HG03064 (cell line): ENCODE measurements at regions not wholly inside any gene's neighbourhood (a gene's known extent, or its start where the extent isn't known, plus 50 kb on each side); places are given as distances from the start of the nearest gene placed in this dataset.

Experiments used
- ATAC-seq: cut with Tn5 transposase; IDR thresholded peaks from one replicate; pipeline ENCODE4 v1.9.1; 2021; ENCODE audit warnings: low read depth; ENCODE audit not compliant: unreplicated experiment

GRCh38 chr7:96495751-96496216 is 173.9 kb upstream of the SLC25A13 start:
- no peak for ATAC-seq

GRCh38 chr7:96486681-96487080 is 164.8 kb upstream of the SLC25A13 start:
- ATAC-seq: no peak

- ATAC-seq: no peak
Measured at GRCh38 chr7:96484845-96485244, 162.9 kb upstream of the SLC25A13 start.

- no peak for ATAC-seq
Measured at GRCh38 chr7:96484091-96484490, 162.2 kb upstream of the SLC25A13 start.

- no peak for ATAC-seq
Measured at GRCh38 chr7:96481796-96482195, 159.9 kb upstream of the SLC25A13 start.

GRCh38 chr7:96479015-96479645 is 157.2 kb upstream of the SLC25A13 start:
- no peak for ATAC-seq

- no peak for ATAC-seq
Measured at GRCh38 chr7:96471606-96472005, 149.7 kb upstream of the SLC25A13 start.

GRCh38 chr7:96452146-96452545 is 130.2 kb upstream of the SLC25A13 start:
- ATAC-seq: no peak

- no peak for ATAC-seq
Measured at GRCh38 chr7:96449094-96449493, 127.2 kb upstream of the SLC25A13 start.

- ATAC-seq: no peak
Measured at GRCh38 chr7:96447109-96447645, 125.3 kb upstream of the SLC25A13 start.

- ATAC-seq: no peak
Measured at GRCh38 chr7:96441436-96442084, 119.7 kb upstream of the SLC25A13 start.

GRCh38 chr7:96440328-96440727 is 118.4 kb upstream of the SLC25A13 start:
- ATAC-seq: no peak

GRCh38 chr7:96436880-96437279 is 115.0 kb upstream of the SLC25A13 start:
- ATAC-seq: no peak

GRCh38 chr7:96430356-96430755 is 108.5 kb upstream of the SLC25A13 start:
- no peak for ATAC-seq

GRCh38 chr7:96427143-96427542 is 105.2 kb upstream of the SLC25A13 start:
- no peak for ATAC-seq

- ATAC-seq: no peak
Measured at GRCh38 chr7:96426685-96427084, 104.8 kb upstream of the SLC25A13 start.

- ATAC-seq: no peak
Measured at GRCh38 chr7:96426027-96426426, 104.1 kb upstream of the SLC25A13 start.

GRCh38 chr7:96424411-96424810 is 102.5 kb upstream of the SLC25A13 start:
- ATAC-seq: no peak

GRCh38 chr7:96422388-96422787 is 100.5 kb upstream of the SLC25A13 start:
- ATAC-seq: no peak

- no peak for ATAC-seq
Measured at GRCh38 chr7:96418581-96418980, 96.7 kb upstream of the SLC25A13 start.

- ATAC-seq: no peak
Measured at GRCh38 chr7:96417784-96418183, 95.9 kb upstream of the SLC25A13 start.

GRCh38 chr7:96416599-96416998 is 94.7 kb upstream of the SLC25A13 start:
- no peak for ATAC-seq
